ENCODE measurements at regions not wholly inside any gene's neighbourhood (a gene's known extent, or its start where the extent isn't known, plus 50 kb on each side); places are given as distances from the start of the nearest gene placed in this dataset.

- TF ChIP-seq TAF1 (IDR thresholded peaks at IDR 0.05; ENCODE audit: low read depth, low read length) (no peak), EP300 (IDR thresholded peaks at IDR 0.05; ENCODE audit: borderline replicate concordance in 1 of 2, low read depth in 2 of 2, low read length in 2 of 2) (no peak), POLR2A (IDR thresholded peaks at IDR 0.05; ENCODE audit: control extremely low read depth in 1 of 2, low read depth in 2 of 2, low read length in 2 of 2) (no peak), POLR2AphosphoS5 (IDR thresholded peaks at IDR 0.05; ENCODE audit: low read depth, low read length) (no peak), SP1 (IDR thresholded peaks at IDR 0.05; ENCODE audit: low read depth, low read length) (no peak), SAP30 (IDR thresholded peaks at IDR 0.05; ENCODE audit: insufficient read depth, insufficient replicate concordance, low read length) (no peak), RBBP5 (IDR thresholded peaks at IDR 0.05; ENCODE audit: borderline replicate concordance, low read depth, low read length) (no peak), CTBP2 (IDR thresholded peaks at IDR 0.05; ENCODE audit: borderline replicate concordance, insufficient read depth, insufficient read length, low read length) (no peak), JUN (IDR thresholded peaks at IDR 0.05; ENCODE audit: low read depth, low read length) (no peak)
- TF ChIP-seq, protein P1, sequence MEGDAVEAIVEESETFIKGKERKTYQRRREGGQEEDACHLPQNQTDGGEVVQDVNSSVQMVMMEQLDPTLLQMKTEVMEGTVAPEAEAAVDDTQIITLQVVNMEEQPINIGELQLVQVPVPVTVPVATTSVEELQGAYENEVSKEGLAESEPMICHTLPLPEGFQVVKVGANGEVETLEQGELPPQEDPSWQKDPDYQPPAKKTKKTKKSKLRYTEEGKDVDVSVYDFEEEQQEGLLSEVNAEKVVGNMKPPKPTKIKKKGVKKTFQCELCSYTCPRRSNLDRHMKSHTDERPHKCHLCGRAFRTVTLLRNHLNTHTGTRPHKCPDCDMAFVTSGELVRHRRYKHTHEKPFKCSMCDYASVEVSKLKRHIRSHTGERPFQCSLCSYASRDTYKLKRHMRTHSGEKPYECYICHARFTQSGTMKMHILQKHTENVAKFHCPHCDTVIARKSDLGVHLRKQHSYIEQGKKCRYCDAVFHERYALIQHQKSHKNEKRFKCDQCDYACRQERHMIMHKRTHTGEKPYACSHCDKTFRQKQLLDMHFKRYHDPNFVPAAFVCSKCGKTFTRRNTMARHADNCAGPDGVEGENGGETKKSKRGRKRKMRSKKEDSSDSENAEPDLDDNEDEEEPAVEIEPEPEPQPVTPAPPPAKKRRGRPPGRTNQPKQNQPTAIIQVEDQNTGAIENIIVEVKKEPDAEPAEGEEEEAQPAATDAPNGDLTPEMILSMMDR (IDR thresholded peaks at IDR 0.05; ENCODE audit: control extremely low read depth in 1 of 3, insufficient read depth in 1 of 3, low read depth in 1 of 3, low read length in 3 of 3) = no peak
Measured at GRCh38 chr9:20028849-20029231, 240.0 kb upstream of the SLC24A2 start.

All from H1 (cell line).